GM21737 (cell line): ENCODE measurements at regions not wholly inside any gene's neighbourhood (a gene's known extent, or its start where the extent isn't known, plus 50 kb on each side); places are given as distances from the start of the nearest gene placed in this dataset.

Experiments used
- ATAC-seq: cut with Tn5 transposase; IDR thresholded peaks from one replicate; pipeline ENCODE4 v1.9.1; 2021; ENCODE audit warnings: mild to moderate bottlenecking, moderate library complexity; ENCODE audit not compliant: unreplicated experiment

GRCh38 chr3:43892526-43892925 is 201.8 kb downstream of the ABHD5 start:
- peak; percentile 72 for ATAC-seq

- ATAC-seq: no peak
Measured at GRCh38 chr3:43893727-43894126, 203.0 kb downstream of the ABHD5 start.

- ATAC-seq: no peak
Measured at GRCh38 chr3:43894176-43895049, 203.7 kb downstream of the ABHD5 start.

GRCh38 chr3:43895573-43895972 is 204.8 kb downstream of the ABHD5 start:
- no peak for ATAC-seq

GRCh38 chr3:43902415-43902814 is 211.7 kb downstream of the ABHD5 start:
- no peak for ATAC-seq

- ATAC-seq: no peak
Measured at GRCh38 chr3:43905157-43905556, 214.4 kb downstream of the ABHD5 start.

GRCh38 chr3:43906849-43907507 is 216.2 kb downstream of the ABHD5 start:
- peak; percentile 24 for ATAC-seq

- peak; percentile 94 for ATAC-seq
Measured at GRCh38 chr3:43907508-43907858, 216.7 kb downstream of the ABHD5 start.

- no peak for ATAC-seq
Measured at GRCh38 chr3:43908456-43908855, 217.7 kb downstream of the ABHD5 start.

- no peak for ATAC-seq
Measured at GRCh38 chr3:43909149-43909548, 218.4 kb downstream of the ABHD5 start.

- ATAC-seq: no peak
Measured at GRCh38 chr3:43910750-43911149, 220.0 kb downstream of the ABHD5 start.

- no peak for ATAC-seq
Measured at GRCh38 chr3:43913036-43913948, 222.6 kb downstream of the ABHD5 start.

GRCh38 chr3:43914269-43914668 is 223.5 kb downstream of the ABHD5 start:
- ATAC-seq: no peak

- no peak for ATAC-seq
Measured at GRCh38 chr3:43915546-43915945, 224.8 kb downstream of the ABHD5 start.

GRCh38 chr3:43917361-43917760 is 226.6 kb downstream of the ABHD5 start:
- ATAC-seq: no peak

GRCh38 chr3:43919029-43919428 is 228.3 kb downstream of the ABHD5 start:
- ATAC-seq: no peak

GRCh38 chr3:43921056-43921648 is 230.4 kb downstream of the ABHD5 start:
- ATAC-seq: no peak

- ATAC-seq: no peak
Measured at GRCh38 chr3:43922374-43922773, 231.6 kb downstream of the ABHD5 start.

GRCh38 chr3:43923104-43923882 is 232.6 kb downstream of the ABHD5 start:
- ATAC-seq: no peak

GRCh38 chr3:43926055-43926454 is 235.3 kb downstream of the ABHD5 start:
- no peak for ATAC-seq
